Glomerular visceral epithelial cell (primary cell): ENCODE measurements at regions not wholly inside any gene's neighbourhood (a gene's known extent, or its start where the extent isn't known, plus 50 kb on each side); places are given as distances from the start of the nearest gene placed in this dataset.
"Not testable (repeated sequence)": the region's sequence is repeated elsewhere in the genome, so short reads cannot be mapped to it uniquely, and the experiment has no call there.

Experiments
- DNase-seq: peaks from one replicate; pipeline ENCODE4 v3.0.0-alpha.2; 2016; ENCODE audit errors: extremely low spot score

- DNase-seq = no peak
Measured at GRCh38 chr7:9071160-9071762, 637.9 kb downstream of the NXPH1 start.

- not testable (repeated sequence) for DNase-seq
Measured at GRCh38 chr7:9075774-9076173, 642.4 kb downstream of the NXPH1 start.

DNA sequence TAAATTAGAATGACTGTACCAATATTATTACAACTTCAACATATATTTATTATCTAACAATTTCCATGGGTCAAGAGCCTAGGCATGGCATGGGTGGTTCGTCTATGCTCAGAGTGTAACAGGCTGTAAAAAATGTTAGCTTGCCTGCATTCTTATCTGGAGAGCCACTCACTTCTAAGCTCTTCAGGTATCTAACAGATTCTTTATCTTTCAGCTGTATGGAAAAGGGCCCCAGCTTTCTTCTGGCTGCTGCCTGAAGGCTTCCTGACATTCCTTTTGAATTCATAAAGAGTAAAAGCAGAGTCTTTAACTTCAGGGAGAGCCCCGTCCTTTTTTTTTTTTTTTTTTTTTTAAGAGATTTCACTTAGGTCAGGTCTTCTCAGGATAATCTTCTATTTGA lies 648.8 kb downstream of the NXPH1 start:
- DNase-seq = no peak

GRCh38 chr7:9083837-9084236 lies 650.4 kb downstream of the NXPH1 start:
- DNase-seq = no peak

DNA sequence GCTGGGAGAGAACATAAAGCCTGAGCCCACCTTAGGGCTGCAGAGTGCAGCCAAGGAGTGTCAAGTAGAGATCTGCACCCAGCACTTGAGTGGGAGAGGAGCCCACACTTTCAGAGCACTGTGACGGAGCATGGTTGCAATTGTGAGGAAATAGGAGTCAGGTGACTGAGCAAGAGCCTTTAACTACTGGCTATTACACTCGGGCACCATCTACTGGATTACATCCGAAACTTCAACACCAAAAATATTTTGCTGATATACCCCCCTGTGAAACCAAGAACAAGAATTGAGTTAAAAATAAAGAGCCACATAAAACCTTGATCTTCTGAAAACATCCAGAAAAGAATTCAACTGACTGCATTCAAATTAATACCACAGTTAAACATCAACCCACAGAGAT lies 657.9 kb downstream of the NXPH1 start:
- no peak for DNase-seq

GRCh38 chr7:9097565-9098060 lies 664.2 kb downstream of the NXPH1 start:
- no peak for DNase-seq

GRCh38 chr7:9100289-9100688 lies 666.9 kb downstream of the NXPH1 start:
- no peak for DNase-seq

DNA sequence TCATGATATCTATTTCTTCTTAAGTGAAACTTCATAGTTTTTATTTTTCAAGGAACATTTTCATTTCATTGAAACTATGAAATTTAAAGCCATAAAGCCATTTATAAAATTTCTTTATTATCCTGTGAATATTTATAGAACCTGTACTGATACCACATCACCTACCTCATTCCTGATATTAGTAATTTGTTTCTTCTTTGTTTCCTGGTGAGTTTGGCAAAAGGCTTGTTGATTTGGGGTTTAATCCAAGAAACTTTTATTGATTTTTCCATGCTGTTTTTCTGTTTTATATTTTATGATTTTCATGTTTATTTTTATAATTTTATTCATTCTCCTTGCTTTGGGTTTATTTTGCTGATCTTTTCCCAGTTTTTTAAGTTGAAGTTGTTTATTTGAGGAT lies 669.4 kb downstream of the NXPH1 start:
- no peak for DNase-seq

DNA sequence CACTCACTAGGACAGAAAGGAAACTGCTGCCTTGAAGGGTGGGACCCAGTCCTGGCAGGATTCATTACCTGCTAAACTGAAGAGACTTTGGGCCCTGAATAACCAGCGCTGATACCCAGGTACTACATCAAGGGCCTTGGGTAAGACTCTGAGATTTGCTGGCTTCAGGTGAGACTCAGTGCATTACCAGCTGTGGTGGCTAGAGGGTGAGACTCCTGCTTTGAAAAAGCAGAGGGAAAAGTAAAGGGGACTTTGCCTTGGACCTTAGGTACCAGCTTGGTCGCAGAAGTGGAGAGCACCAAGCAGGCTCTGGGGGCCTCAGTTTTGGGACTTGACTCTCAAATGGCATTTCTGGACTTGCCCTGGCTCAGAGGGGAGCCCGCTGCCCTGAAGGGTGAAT lies 673.3 kb downstream of the NXPH1 start:
- no peak for DNase-seq

GRCh38 chr7:9120331-9120730 lies 686.9 kb downstream of the NXPH1 start:
- no peak for DNase-seq

GRCh38 chr7:9124320-9124719 lies 690.9 kb downstream of the NXPH1 start:
- no peak for DNase-seq

DNA sequence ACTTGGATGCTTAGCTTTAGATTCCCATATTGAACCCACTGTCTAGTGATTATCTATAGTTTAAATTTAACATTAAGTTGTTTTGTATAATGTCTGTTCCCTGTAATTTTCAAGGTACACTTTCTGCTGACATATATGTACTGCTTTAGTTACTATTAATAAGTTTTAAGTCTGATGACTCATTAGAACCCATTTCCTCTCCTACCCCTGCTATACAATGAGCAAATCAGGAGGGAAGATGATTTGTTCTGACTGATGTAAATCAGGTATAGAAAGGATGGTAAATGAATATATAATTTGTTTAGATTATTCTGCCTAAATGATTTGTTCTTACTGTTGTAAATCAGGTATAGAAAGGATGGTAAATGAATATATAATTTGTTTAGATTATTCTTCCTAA lies 691.8 kb downstream of the NXPH1 start:
- no peak for DNase-seq

DNA sequence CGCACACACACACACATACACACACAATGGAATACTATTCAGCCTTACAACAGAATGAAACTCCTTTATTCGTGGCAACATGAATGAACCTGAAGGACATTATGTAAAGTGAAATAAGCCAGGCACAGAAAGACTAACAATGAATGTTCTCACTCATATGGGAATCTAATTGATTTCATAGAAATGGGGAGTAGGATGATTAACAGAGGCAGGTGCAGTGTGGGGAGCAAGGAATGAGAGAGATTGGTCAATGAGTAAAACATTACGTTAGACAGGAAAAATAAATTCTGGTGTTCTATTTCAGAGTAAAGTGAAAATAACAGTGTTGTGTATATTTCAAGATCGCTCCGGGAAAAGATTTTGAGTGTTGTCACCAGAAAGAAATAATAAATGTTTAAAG lies 694.5 kb downstream of the NXPH1 start:
- no peak for DNase-seq

DNA sequence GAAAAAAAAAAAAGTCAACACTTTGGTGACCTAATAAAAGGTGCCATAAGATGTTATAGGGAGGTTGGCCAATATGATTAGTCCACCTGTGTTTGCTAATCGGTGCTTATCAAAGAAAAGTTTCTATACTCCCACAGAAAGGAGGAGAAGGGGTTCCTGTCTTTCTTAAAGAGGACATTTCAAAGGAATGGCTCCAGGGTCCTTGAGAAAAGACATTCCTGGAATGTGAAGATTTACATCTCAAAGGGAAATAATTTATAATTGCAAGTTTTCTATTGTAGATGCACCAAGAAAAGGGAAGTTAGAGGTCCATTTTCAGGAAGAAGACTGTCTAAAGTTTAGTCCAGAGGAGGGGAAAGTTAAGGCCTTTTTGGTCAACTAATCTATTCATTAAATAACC lies 715.3 kb downstream of the NXPH1 start:
- no peak for DNase-seq

- peak; percentile 6 for DNase-seq
Measured at GRCh38 chr7:9149499-9150082, 716.2 kb downstream of the NXPH1 start.

GRCh38 chr7:9163691-9164090 lies 730.3 kb downstream of the NXPH1 start:
- not testable (repeated sequence) for DNase-seq

DNA sequence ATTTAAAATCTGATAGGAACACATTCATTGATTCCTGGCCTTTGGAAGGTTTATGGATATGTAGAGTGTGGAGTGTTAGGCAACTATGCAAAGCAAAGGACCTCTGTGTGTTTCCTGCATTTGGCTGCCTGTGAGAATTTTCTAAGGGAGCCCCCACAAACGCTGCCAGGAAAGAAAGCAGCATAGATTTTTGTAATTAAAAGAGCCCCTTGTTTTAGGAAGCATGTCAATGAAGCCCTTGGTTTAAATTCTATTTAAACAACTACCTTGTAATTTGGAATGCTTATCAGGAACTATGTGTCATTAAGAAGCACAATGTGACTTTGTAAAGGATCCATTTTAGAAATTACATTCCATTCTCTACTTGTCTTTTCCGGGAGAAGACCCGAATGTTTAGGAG lies 742.5 kb downstream of the NXPH1 start:
- DNase-seq = no peak

DNA sequence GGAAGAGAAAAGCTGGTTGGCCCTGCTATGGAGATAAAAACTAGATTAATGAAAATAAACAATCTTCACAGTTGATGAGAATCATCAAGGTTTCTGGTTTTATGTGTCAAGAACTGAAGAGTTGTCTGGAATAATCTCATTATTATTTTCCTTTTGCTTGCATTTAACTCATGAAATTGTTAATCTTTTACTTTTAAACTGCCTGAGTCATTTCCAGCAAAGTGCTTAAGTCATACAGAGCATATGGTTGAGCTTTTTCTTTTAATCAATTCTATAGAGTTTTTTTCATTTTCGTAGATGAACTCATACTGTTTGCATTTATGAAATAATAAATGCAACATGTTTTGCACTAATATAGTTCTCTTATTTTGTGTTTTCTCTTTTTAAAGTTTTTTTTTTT lies 747.9 kb downstream of the NXPH1 start:
- DNase-seq = peak; percentile 16

- no peak for DNase-seq
Measured at GRCh38 chr7:9186730-9187129, 753.3 kb downstream of the NXPH1 start.

DNA sequence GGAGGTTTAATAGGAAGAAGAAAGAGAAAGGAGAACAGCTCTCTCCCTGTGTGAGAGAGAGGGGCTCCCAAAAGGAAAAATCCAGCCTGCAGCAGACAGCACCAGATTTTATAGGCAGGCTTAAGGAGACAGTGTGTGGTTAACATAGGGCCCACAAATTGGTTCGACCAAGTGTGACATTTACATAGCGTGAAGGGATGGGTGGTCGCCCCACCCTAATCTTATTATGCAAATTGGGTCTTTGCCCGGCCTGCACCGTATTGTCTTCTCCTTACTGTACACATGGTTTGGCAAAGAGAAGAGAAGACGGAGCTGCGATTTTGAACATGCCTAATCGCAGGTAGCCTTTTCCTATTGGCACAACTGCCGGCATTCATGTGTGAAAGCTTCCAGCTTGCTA lies 756.3 kb downstream of the NXPH1 start:
- DNase-seq = no peak

GRCh38 chr7:9192969-9193368 lies 759.6 kb downstream of the NXPH1 start:
- peak; percentile 17 for DNase-seq

- DNase-seq = no peak
Measured at GRCh38 chr7:9200626-9201025, 767.2 kb downstream of the NXPH1 start.

DNA sequence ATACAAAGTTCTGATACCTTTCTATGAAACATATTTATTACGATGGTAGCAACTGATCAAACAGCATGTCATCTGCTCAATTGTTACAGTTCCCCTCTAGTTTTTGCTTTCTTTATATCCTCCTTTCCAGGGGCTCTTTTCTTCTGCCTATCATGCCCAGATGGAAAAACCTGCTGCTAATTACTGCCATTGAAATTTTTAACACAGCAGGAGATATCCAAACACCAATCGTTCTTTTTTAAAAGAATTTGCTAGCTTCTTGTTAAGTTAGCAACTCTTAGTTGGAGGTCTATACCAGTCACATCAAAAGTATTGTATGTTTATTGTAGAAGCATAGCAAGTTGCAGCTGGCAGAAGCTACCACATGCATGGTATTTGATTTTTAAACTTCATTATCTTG lies 768.5 kb downstream of the NXPH1 start:
- no peak for DNase-seq

GRCh38 chr7:9204571-9204970 lies 771.2 kb downstream of the NXPH1 start:
- DNase-seq = peak; percentile 11
